Activated naive CD4-positive, alpha-beta T cell treated with anti-CD3 and anti-CD28 coated beads for 36 hours (primary cell): ENCODE measurements at regions not wholly inside any gene's neighbourhood (a gene's known extent, or its start where the extent isn't known, plus 50 kb on each side); places are given as distances from the start of the nearest gene placed in this dataset.

Experiments used
- CTCF ChIA-PET: fragments of 350-600 bp; sonication (Branson Sonifier 250); formaldehyde crosslinking; loops from one replicate; lab custom pipeline; 2021; ENCODE audit warnings: antibody characterized with exemption; lab: Charles Lee
- DNase-seq: peaks from one replicate; pipeline ENCODE4 v3.0.0-alpha.2; 2020
- H3K27ac Mint-ChIP-seq: one replicate; pipeline ENCODE4 v1.8.0; 2021; ENCODE audit warnings: mild to moderate bottlenecking, mixed read lengths
- H3K27me3 Mint-ChIP-seq: one replicate; pipeline ENCODE4 v1.8.0; 2021; ENCODE audit warnings: low read depth, mixed read lengths
- H3K36me3 Mint-ChIP-seq: one replicate; pipeline ENCODE4 v1.8.0; 2021; ENCODE audit warnings: low read depth, mixed read lengths
- H3K4me1 Mint-ChIP-seq: one replicate; pipeline ENCODE4 v1.8.0; 2021; ENCODE audit warnings: low read depth, mixed read lengths
- H3K4me3 Mint-ChIP-seq: one replicate; pipeline ENCODE4 v1.8.0; 2021; ENCODE audit warnings: mild to moderate bottlenecking, moderate library complexity, mixed read lengths
- H3K9me3 Mint-ChIP-seq: one replicate; pipeline ENCODE4 v1.8.0; 2021; ENCODE audit warnings: mixed read lengths
- intact Hi-C: fragments of 100-400 bp; cut with micrococcal nuclease; formaldehyde crosslinking; loops from one replicate; pipeline ENCODE4 v1.15.1; 2023

DNA sequence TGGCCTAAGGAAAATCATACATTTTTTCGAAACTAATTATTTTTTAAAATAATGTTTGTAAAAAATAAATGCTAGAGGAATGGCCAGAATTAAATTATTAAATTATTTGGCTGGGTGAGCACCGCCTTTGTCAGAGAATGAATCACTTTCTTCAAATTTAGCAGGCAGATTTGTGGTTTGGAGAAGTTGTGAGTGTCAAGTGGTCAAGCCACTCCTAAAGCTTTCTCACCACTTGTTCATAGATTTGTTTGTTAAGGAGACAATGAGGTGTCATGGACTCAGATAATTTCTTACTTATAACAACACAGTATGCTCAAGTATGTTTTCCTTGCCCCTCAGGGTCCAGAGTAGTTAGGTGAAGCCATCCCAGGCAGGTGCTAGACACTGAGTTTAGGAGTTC is 196.2 kb downstream of the TUSC7 start:
- intact Hi-C loops, result no loop called here
- Mint-ChIP-seq H3K4me3 (no peak overlapping the region), H3K27ac (no peak overlapping the region), H3K27me3 (no peaks in the 10 kb centered on the region), H3K9me3 (peaks cover 2% of the 10 kb centered on the region), H3K36me3 (no peaks in the 10 kb centered on the region), H3K4me1 (no peaks in the 10 kb centered on the region)
- CTCF ChIA-PET, result no interaction called here
- no peak for DNase-seq

DNA sequence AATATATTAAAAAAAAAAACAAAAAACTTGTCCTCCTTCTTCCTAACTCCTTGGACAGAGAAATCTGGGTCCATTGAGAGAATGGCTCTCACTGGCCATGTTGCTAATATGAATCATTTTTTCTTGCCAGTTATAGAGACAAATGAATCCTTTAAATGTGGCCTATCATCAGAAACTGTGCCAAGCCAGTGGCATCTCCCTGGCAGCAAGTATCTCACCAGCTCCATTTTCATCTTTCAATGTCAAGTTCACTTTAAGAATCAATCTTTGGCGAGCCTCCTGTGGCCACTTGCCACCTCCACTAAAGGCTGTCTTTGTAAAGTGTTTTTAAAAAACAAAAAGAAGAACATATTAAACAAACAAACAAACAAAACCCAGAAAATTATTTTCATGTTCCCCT is 202.5 kb downstream of the TUSC7 start:
- Mint-ChIP-seq H3K4me1 (no peaks in the 10 kb centered on the region), H3K9me3 (peaks cover 7% of the 10 kb centered on the region), H3K27me3 (no peaks in the 10 kb centered on the region), H3K4me3 (no peak overlapping the region), H3K36me3 (no peaks in the 10 kb centered on the region), H3K27ac (no peak overlapping the region)
- CTCF ChIA-PET, result interaction anchor here (0.6 kb wide), 1 partner anchor 57 kb away, joined by 3 read pairs; no protein-coding TSS in a partner anchor
- intact Hi-C loops, result no loop called here
- DNase-seq, result no peak

DNA sequence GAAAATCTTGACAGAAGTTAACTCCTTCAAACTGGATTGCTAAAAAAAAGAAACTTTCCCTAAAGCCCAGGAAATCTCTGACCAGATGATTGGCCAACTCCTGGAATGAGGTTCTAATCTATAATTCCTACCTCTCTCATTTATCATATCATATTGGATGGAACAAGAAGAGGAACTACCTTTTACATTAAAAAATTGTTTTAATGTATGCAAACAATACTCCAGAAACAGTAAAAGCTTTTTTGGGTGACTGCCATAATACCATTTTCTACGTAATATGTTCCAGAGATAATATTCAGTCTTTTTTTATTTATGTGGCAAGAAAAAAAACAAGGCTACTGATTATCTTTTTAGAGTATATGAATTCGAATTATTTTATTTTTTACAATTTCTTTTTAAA is 204.4 kb downstream of the TUSC7 start:
- Mint-ChIP-seq H3K4me1 (no peaks in the 10 kb centered on the region), H3K36me3 (no peaks in the 10 kb centered on the region), H3K27ac (no peak overlapping the region), H3K9me3 (peaks cover 7% of the 10 kb centered on the region), H3K27me3 (no peaks in the 10 kb centered on the region), H3K4me3 (no peak overlapping the region)
- CTCF ChIA-PET, result no interaction called here
- no peak for DNase-seq
- intact Hi-C loops, result no loop called here

DNA sequence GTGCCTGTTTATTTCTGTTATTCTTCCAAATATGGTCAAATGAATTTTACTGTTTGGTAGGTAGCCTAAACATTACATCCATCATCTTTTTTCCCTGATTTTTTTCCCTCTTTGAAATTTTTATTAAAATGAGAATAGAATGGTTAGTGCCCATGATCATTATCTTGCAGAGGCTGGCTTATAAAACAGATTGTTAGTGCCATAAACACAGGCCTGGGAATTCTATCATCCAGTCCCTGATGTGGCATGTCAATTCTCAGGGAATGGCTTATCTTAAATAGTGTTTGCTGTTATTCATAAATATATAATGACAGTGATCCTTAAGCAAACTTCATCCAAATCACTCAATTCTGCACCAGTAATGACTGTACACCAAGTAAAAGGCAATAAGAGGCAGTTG is 207.3 kb downstream of the TUSC7 start:
- Mint-ChIP-seq H3K4me1 (no peaks in the 10 kb centered on the region), H3K27me3 (no peaks in the 10 kb centered on the region), H3K4me3 (no peak overlapping the region), H3K9me3 (peaks cover 5% of the 10 kb centered on the region), H3K27ac (no peak overlapping the region), H3K36me3 (no peaks in the 10 kb centered on the region)
- no peak for DNase-seq
- intact Hi-C loops, result no loop called here
- CTCF ChIA-PET, result no interaction called here

DNA sequence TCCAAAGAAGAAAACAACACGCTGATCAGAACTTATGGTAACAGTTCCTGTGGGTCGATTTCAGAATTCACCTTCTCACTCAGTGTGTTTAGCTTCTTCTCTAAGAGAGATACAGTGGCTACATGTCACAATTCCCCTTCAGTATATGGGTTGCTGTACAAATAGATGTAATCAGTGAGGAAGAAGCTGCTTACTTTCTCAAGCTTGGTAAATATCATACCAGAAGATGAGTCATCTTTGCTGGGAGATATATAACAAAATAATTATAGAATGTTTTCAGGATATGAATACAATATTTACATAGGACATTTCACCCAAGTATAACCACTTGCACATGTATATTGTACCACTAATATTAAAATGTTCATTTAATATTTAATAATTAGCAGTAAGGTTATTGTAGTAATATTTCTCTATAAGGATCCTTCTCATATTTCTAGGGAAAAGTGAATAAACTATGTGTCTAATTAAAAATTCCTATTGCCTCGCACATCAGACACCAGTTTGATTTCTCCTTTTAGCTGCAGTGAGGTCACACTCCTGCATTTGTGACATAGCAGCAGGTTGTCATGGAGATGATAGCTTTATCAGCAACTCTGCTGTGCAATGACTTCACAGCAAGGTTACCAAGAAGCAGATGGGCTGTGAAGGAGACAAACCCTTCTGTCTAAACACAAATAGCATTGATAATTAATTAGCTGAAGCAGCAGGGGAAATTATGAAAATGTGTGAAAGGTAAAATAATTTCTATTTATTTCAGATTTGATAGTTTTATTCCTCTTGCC is 211.4 kb downstream of the TUSC7 start:
- CTCF ChIA-PET, result interaction anchor here (0.6 kb wide), 1 partner anchor 136 kb away, joined by 3 read pairs; no protein-coding TSS in a partner anchor
- DNase-seq, result no peak
- Mint-ChIP-seq H3K9me3 (peaks cover 14% of the 10 kb centered on the region), H3K4me3 (no peak overlapping the region), H3K27ac (no peak overlapping the region), H3K27me3 (no peaks in the 10 kb centered on the region), H3K4me1 (no peaks in the 10 kb centered on the region), H3K36me3 (no peaks in the 10 kb centered on the region)
- intact Hi-C loops, result no loop called here

DNA sequence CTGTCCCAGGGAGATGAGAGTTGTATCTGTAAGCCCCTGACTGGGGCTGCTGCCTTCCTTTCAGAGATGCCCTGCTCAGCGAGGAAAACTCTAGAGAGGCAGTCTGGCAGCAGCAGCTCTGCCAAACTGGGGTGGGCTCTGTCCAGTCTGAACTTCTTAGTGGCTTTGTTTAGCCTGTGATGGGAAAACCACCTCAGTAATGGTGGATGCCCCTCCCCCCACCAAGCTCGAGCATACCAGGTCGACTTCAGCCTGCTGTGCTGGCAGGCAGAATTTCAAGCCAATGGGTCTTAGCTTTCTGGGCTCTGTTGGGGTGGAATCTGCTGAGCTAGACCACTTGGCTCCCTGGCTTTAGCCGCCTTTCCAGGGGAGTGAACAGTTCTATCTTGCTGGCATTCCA is 218.3 kb downstream of the TUSC7 start:
- CTCF ChIA-PET, result no interaction called here
- H3K4me1 Mint-ChIP-seq, result no peaks in the 10 kb centered on the region
- H3K4me3 Mint-ChIP-seq, result no peak overlapping the region
- H3K27ac Mint-ChIP-seq, result no peak overlapping the region
- no peaks in the 10 kb centered on the region for H3K36me3 Mint-ChIP-seq
- no peak for DNase-seq
- no peaks in the 10 kb centered on the region for H3K27me3 Mint-ChIP-seq
- intact Hi-C loops, result no loop called here
- peaks cover 14% of the 10 kb centered on the region for H3K9me3 Mint-ChIP-seq

DNA sequence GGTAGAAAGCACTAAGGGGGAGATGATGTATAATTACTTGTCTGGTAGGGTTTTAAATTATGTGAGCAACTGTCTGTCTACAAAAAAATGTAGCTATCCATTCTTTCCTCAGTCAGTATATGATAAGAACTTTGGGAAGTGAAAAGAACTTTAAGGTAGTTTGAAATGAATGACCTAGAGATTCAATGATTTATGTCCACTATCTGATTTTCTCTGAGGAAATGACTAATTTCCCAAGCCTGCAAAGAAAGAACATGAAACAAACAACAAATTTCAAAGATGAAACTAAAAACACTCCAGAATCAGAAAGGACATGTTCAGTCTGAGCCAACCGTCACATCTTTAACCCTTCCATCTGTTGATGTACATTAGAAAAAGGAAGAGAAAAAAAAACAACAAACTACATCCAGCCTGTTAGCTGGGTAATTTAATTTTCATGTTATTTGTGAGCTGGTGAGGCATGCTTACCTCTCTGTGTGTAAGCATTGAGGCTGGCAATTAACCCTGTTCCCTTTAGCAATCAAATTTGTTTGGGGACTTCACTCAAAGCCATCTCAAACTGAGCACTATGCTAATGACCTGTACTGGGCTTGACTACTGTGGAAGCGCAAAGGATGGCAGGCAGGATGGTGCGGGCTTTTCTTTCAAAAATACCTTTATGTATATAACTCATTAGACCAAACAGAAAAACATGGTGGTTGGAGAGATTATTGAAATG is 220.1 kb downstream of the TUSC7 start:
- CTCF ChIA-PET, result interaction anchor here (0.5 kb wide), 1 partner anchor 1485 kb away, joined by 3 read pairs; no protein-coding TSS in a partner anchor
- intact Hi-C loops, result no loop called here
- DNase-seq, result no peak
- no peak overlapping the region for H3K4me3 Mint-ChIP-seq
- no peaks in the 10 kb centered on the region for H3K4me1 Mint-ChIP-seq
- no peaks in the 10 kb centered on the region for H3K36me3 Mint-ChIP-seq
- H3K27me3 Mint-ChIP-seq, result no peaks in the 10 kb centered on the region
- no peak overlapping the region for H3K27ac Mint-ChIP-seq
- peaks cover 9% of the 10 kb centered on the region for H3K9me3 Mint-ChIP-seq

DNA sequence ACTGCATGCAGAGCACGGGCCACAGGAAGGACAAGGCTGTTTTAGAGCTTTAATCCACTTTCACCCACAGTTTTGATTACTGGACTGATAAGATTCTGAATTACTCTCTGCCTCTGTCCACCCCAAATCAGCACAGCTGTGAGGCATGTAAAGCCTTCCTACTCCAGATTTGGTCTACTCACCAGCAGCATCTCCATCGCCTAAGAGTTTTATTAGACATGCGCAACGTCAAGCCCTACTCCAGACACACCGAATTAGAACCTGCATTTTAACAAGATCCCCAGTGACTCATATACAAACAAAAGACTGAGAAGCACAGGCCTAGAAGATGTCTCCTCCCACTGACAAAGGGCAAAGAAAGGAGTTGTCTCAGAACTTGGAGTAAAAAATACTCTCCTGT is 221.2 kb downstream of the TUSC7 start:
- no peak for DNase-seq
- no peak overlapping the region for H3K27ac Mint-ChIP-seq
- H3K36me3 Mint-ChIP-seq, result no peaks in the 10 kb centered on the region
- H3K9me3 Mint-ChIP-seq, result peaks cover under 1% of the 10 kb centered on the region
- no peak overlapping the region for H3K4me3 Mint-ChIP-seq
- no peaks in the 10 kb centered on the region for H3K4me1 Mint-ChIP-seq
- H3K27me3 Mint-ChIP-seq, result no peaks in the 10 kb centered on the region
- CTCF ChIA-PET, result no interaction called here
- intact Hi-C loops, result no loop called here

DNA sequence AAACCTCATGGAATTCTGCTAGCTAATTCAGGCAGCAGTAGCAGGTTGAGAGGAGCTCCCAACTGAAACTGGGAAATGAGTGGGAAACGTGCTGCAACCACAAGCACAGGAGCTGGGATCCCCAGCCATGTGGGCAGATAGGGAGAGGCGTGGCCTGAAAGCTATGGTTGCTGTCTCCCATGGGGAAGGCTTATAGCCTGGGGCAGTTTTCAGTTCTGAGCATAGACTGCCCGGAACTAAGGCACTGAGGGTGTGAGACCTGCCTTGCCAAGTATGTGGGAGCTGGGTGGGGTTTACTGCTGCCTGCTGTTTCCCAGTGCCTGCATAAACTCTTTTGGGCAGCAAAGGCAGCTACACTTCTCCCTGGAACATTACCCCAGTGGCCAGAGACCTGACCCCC is 229.5 kb downstream of the TUSC7 start:
- intact Hi-C loops, result no loop called here
- Mint-ChIP-seq H3K4me1 (no peaks in the 10 kb centered on the region), H3K4me3 (no peak overlapping the region), H3K27ac (no peak overlapping the region), H3K27me3 (no peaks in the 10 kb centered on the region), H3K36me3 (no peaks in the 10 kb centered on the region), H3K9me3 (peaks cover 2% of the 10 kb centered on the region)
- DNase-seq, result no peak
- CTCF ChIA-PET, result no interaction called here

DNA sequence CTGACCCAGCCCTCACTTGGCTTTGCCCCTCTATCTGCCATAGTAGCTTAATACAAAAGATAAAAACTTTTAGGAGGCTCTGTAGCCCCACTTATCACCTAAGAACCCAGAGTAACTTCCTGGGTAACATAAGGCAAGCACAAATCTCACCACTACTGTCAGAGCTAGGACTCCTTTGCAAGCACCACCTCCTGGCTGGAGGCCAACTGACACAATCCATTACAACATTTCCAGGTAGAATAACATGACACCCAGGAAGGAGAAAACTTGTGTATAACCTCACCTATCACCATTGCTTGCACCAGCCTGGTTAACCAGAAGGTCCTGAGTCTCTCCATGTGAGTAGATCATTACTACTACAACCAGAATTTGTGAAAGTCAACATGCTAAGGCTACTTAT is 230.0 kb downstream of the TUSC7 start:
- Mint-ChIP-seq H3K4me1 (no peaks in the 10 kb centered on the region), H3K4me3 (no peak overlapping the region), H3K9me3 (peaks cover 4% of the 10 kb centered on the region), H3K36me3 (no peaks in the 10 kb centered on the region), H3K27ac (no peak overlapping the region), H3K27me3 (no peaks in the 10 kb centered on the region)
- intact Hi-C loops, result no loop called here
- CTCF ChIA-PET, result no interaction called here
- no peak for DNase-seq

DNA sequence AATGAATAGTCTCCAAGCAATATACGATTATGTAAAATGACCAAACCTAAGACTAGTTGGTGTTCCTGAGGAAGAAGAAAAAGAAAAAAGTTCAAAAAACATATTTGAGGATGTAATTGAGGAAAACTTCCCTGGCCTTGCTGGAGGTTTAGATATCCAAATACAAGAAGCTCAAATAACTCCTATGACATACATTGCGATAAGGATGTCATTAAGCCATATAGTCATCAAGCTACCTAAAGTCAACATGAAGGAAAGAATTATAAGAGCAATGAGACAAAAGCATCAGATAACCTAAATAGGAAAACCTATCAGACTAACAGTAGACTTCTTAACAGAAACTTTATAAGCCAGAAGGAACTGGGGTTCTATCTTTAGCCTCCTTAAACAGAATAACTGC is 231.1 kb downstream of the TUSC7 start:
- Mint-ChIP-seq H3K9me3 (peaks cover 4% of the 10 kb centered on the region), H3K4me3 (no peak overlapping the region), H3K36me3 (no peaks in the 10 kb centered on the region), H3K27ac (no peak overlapping the region), H3K27me3 (no peaks in the 10 kb centered on the region), H3K4me1 (no peaks in the 10 kb centered on the region)
- CTCF ChIA-PET, result no interaction called here
- no peak for DNase-seq
- intact Hi-C loops, result no loop called here

DNA sequence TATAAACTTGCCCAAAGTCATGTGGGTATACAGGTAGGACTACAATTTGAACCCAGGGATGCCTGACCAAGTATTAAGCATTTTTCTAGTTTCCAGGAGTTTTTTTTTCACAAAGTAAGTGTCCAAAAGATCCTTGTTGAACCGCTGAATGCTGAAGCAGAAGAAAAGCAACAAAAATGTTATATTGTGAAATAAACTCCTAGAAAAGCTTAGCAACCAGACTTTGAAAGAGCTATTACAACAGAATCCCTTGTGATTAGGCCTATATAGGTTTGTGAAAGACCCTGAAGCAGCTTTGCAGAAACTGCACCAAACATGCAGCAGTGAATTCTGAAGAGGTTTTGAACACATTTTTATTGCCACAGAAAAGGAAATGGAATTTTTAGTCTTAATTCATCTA is 236.8 kb downstream of the TUSC7 start:
- Mint-ChIP-seq H3K4me1 (no peaks in the 10 kb centered on the region), H3K36me3 (no peaks in the 10 kb centered on the region), H3K27me3 (no peaks in the 10 kb centered on the region), H3K9me3 (peaks cover 2% of the 10 kb centered on the region), H3K4me3 (no peak overlapping the region), H3K27ac (no peak overlapping the region)
- intact Hi-C loops, result no loop called here
- CTCF ChIA-PET, result no interaction called here
- DNase-seq, result no peak

DNA sequence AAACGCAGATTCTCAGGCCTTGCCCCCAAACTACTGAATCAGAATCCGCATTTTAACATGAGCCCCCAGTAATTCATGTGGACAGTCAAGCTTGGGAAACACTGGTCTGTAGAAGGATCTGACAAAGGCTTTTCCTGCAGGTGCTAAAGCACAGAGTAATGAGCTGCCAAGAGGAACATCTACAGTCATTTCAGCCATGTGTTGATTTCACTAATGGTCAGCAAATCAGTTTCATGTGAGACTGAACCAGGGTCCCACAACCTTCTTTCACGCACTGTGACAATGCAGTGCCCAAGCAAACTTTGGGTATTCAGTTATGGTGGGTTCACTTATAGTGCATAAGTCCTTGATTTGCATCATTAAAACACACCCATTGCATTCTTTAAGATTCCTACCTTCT is 237.6 kb downstream of the TUSC7 start:
- Mint-ChIP-seq H3K36me3 (no peaks in the 10 kb centered on the region), H3K4me1 (no peaks in the 10 kb centered on the region), H3K9me3 (peaks cover 2% of the 10 kb centered on the region), H3K4me3 (no peak overlapping the region), H3K27ac (no peak overlapping the region), H3K27me3 (no peaks in the 10 kb centered on the region)
- DNase-seq, result no peak
- intact Hi-C loops, result no loop called here
- CTCF ChIA-PET, result no interaction called here
